ENCODE measurements at regions not wholly inside any gene's neighbourhood (a gene's known extent, or its start where the extent isn't known, plus 50 kb on each side); places are given as distances from the start of the nearest gene placed in this dataset.

DNA sequence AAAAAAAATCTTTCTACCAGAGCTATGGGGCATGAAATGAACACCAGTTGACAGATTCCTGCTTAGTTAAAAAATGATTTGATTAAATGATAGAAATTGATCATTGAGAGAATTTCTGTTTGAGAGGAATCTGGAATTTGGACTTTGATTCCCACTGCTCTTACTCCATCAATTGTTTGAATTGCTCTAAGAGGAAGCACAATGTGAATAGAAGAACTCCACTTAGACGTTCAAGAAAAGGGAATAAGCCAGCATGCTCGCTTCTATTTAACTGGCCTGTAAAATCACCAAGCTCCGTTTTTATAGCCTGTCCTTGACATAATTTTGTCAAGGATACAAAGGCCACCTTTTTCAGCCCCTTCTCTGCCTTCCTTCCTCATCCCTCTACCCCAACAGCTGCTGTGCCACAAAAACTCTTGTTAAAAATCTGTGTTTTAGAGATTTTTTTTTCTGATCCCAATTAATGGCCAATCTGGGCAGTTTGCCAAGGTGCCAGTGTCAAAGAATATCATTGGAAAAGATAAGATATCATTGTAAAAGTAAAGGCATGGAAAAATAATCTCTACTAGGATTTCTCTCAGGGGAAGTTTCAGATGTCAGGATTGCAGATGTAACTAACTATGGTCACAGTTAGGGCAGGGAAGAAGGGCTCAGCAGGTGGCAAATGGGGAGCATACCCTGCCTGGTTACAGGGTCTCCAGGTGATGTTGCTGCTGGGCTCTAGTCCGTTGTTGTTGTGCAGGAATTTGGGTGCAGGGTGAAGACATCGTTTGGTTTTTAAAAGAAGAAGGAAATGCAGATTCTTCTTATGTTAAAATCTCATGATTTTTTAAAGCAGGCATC lies 301.8 kb upstream of the PDZRN3 start:
- no peak for DNase-seq

DNA sequence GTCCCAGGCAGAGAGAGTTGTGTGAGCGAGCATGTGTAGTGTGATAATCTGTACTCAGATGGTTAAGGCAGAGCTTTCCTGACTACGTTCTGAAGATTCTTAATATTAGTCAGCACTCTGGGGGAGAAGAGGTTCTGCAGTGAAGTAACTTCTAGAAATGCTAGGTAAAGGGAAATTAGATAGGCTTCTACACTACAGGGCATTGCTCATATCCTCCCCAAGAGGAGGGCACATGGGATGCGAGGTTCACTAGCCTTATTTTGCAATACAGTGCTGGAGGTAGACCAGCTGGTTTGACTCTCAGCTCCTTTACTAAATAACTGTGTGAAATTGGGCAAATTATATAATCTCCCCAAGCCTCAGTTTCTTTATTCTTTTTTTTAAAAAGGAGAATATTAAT lies 300.3 kb upstream of the PDZRN3 start:
- no peak for DNase-seq

DNA sequence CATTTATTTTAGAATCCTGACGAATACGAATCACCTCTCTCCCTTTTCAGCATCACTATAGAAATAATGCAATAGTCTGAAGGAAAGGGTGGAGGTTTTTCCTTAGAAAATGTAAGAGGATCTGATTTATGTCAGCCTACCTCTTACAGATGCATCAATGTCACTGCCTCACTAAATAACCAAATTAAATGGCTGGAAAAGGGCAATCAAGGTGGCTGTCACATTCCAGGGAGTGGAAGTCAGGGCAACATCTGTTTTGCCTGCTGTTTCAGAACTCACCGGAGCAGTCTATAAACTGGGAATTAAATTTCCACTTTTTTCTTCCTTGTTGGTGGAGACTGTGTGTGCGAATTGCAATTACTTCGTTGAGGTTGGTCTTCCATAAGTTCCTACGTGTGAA lies 299.3 kb upstream of the PDZRN3 start:
- no peak for DNase-seq

DNA sequence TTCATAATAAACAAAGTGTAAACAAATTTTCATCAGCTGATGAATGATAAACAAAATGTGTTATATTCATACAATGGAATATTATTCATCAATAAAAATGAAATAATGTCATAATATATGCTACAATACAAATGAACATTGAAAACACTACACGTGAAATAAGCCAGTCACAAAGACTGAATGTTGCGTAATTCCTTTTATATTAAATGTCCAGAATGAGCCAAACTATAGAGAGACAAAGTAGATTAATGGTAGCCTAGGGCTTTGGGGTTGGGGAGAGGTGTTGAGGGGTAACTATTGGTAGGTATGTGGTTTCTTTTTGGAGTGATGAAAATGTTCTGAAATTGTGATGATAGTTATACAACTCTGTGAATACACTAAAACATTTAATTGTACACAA lies 292.9 kb upstream of the PDZRN3 start:
- DNase-seq, result no peak

DNA sequence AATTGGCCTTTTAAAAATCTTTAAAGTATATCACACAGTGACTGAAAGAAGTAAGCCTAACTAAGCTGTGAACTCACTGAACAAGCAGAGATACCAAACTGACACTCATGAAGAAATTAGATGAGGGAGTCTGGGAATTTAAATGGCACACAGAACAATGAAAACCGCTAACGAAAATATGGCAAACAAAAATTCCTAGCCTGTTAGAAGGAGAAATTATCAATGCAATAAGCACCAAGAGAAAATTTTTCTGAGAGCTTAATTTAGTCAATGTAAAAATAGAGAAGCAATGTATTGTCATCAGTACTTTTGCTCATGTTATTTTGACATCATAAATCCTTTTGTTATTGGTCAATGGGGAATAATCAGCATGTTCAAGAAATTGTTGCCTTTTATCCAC lies 291.1 kb upstream of the PDZRN3 start:
- no peak for DNase-seq

DNA sequence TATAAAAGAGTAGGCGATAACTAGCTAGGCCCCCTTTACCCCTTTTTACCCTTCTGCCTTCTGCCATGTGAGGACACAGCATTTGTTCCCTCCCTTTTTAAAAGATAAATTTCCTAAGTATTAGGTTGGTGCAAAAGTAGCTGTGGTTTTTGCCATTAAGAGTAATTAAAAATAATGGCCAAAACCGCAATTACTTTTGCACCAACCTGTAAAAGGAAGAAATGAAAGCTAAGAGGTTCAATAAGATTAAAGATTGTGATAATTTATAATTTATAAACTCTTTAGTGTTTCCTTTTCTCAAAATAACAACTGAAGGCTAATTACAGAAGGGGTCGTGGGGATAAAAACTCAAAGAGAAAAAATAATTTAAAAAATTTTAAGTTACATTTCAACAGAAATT lies 283.5 kb upstream of the PDZRN3 start:
- DNase-seq, result no peak

DNA sequence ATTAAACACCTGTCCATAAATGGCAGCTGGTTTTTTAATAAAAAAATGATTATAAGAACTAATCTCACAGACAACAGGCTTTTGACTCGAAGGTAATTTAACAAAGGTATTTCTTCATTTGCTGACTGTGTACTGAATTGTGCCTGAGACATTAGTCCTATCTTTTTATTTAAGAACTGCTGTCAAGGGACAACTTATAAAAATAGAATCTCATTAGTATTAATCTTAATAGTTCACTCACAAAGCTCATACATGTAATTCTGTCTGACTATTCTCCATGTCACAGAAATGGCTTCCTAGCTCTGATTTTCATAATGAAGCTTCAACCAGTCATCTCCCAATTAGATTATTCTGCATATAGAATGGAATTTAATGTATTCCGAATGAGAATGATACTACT lies 276.9 kb upstream of the PDZRN3 start:
- no peak for DNase-seq

DNA sequence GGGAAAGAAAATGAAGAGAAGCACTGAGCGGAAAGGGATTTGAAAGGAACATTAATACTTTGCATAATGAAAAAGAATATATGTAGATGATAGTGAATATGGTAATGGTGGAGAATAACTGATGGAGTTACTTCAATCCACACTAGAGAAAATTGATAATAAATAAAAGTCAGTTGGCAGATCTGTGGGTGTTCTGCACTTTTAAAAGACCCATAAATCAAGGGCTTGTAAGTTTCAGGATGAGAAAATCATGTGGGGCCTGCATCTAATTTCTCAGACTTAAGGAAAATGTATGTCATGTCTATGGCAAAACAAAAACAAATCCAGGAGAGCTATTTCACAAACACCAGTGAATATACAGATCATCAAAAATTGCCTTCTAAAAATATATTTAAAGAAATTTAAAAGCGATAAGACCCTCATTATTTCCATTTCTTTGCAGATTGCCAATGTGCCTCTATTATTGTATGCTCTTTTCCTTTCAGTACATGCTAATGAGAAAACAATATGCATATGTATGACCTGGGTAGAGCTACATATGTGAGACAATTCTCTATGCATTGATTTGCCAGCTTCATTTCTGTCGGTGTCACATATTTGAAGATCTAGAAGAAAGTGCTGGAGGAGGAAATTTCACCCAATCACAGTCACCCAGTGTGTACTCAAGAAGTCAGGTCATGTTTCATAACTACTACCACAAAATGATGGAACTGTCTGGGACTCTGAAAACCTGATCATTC lies 269.9 kb upstream of the PDZRN3 start:
- DNase-seq, result no peak

DNA sequence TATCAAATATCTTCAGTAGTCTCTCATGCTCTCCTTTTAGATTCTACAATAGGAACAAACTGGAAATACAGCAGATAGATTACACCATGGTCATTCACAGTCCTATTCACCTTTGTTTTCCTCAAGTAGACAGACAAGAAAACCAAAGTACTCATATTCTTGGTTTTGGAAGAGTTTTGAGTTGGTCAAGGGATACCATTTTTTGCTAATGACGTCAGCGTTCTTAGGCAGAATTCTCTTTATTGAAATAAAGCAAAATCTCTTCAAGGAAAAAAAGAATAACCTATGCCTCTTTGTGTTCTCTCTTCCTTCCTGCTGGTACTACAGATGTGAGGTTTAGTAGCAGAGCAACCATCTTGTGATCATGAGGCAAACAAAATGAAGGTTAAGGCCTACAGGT lies 268.3 kb upstream of the PDZRN3 start:
- no peak for DNase-seq

DNA sequence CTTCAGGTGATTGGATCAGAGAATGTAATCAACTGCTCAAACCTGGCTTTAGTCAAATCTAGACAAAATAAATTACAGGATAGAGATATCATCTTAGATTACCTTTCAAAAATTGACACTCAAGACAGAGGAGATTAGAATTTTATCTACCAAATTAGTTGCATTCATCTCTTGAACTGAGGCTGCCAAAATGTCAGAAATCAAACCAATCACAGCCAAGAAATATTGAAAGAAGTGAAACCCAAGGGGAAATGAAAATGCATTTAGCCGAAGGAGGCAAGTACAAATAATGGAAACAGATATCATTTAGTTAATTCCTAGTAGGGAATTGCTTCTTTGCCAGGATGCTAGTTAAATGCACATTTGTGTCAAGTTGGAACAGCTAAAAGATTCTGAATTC lies 261.1 kb upstream of the PDZRN3 start:
- DNase-seq, result no peak

DNA sequence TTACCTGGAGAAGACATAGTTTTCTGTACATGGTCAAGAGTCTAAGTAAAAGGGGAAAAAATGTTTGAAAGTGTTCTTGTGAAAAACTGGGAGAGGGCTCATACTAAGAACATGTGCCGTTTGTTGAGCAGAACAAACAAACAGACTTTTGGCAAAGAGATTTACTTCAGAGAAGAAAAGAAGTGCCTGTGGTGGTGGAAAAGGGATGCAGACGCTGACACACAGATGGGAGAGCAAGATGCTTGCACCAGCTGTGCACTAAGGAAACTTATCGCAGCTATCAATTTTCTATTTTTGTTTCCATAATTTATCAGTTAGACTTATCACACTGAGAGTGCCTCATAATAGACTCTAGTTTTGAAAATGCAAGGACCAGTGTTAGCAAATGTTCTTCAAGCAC lies 259.6 kb upstream of the PDZRN3 start:
- no peak for DNase-seq

DNA sequence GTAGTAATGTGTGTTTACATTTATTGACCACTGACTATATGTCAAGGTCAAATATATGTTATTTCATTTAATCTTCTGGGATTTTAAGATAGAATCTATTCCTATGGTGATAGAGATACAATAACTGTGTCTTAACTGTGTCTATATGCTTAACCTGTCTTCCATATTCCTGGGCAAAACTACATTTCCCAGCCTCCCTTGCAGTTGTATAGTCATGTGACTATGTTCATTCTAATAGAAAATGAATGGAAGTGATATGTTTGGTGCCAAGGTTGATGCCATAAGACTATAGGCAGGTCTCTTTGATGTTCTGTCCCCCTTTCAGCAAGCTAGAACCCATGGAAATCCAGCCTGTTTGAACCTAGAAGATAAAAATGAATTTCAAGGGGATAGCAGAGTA lies 258.8 kb upstream of the PDZRN3 start:
- no peak for DNase-seq

DNA sequence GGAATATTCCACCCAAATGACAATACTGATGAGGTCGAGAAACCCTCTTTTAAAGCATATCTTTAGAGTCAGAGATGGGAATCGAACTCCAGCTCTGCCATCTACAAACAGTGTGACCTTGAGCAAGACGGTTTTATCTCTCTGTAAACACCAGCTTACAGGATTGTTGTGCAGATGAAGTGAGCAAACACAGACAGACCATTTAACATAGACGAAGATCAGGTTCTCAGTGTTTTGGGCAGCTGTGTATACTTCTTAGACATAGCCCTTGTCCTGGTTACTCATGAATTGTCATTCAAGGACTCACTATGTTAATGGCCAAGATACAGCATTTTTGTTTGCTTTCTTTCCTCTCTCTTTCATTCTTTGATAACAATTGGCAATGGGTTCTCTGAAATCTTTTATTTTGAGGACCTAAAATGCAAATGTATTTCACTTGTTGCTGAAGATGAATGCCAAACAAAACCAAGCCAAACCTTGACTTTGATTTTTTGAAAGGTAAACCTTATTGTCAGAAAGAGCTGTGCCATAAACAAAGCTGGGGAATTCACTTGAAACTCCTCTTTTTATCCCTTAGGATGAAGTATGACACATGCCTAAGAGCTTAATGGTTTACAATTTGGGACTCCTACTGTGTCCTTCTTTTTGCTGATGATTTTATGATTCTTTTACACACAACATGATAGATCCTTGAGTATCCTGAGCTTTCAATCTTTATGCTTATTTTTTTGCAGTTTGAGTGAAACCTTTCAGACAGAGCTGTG lies 250.0 kb upstream of the PDZRN3 start:
- DNase-seq, result no peak

DNA sequence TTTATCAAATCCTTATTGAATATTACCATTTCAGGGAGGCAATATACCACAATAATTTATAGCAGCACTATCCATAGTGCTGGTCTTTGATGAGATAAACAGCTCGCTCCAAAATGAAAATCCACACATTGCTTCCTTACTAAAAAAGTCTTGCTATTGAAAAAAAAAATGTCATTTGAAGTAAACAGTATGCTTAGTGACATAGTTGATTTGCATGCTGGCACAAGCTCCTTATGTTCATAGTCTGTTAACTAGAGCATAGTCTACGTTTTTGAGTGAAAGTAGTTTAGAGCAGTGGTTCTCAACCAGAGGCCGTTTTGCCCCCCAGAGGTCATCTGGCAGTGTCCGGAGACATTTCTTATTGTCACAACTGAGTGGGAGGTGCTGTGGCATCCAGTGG lies 249.4 kb upstream of the PDZRN3 start:
- DNase-seq, result no peak

DNA sequence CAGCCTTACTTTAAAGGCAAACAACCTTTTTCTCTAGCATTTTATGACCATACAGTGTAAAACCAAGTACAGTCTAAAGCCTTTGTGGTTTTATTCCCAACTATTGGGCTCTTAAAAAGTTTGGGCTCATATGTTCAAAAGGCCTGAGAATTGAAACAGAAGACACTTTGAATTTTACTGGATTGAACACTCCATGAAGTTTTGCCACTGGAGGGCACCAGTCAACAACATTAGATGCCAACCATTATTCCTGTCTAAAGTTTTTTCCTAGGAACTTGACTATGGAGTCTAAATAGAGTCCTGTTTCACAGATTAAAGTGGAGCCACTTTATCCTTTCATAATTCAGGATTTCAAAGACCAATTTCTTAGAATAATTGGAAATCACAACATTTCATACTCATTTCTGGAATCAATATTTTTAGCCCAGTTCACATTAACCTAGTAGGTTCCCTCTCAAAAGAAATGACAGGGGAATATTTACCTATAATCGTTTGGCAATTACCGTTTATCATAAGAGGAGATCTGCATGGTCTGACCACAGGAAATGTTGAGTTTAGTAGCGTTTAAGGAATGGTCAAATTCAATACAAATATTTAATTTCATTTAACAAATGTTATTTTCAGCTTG lies 244.1 kb upstream of the PDZRN3 start:
- DNase-seq, result no peak

DNA sequence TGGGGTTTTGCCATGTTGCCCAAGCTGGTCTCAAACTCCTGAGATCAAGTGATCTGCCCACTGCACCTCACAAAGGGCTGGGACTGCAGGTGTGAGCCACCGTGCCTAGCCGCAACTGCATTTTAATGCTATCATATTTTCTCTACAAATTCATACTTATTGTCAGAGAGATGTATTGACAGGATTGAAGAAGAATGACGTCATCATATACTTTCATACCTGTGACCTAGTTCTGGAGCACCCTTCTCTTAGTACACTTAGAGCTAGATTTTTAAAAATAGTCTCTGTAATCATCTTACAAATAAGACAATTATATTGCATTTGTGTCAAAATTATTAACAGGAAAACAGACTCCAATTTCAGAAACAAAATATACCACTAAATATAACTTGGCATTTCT lies 242.8 kb upstream of the PDZRN3 start:
- DNase-seq, result no peak

DNA sequence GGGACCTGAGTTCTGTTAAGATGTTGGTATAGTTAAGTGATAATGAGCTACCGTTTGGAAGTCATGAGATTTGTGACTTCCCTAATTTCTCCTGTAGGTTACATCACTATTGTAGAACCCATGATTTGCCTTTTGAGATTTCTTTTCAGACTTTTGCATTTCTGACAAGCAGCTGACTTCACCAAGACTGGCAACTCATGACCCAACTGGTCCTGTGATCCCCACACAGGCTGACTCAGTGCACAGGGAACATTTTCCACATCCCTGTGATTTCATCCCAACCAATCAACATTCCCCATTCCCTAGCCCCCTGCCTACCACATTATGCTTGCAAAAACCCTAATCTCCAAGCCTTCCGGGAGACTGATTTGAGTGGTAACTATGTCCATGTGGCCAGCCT lies 242.1 kb upstream of the PDZRN3 start:
- no peak for DNase-seq

DNA sequence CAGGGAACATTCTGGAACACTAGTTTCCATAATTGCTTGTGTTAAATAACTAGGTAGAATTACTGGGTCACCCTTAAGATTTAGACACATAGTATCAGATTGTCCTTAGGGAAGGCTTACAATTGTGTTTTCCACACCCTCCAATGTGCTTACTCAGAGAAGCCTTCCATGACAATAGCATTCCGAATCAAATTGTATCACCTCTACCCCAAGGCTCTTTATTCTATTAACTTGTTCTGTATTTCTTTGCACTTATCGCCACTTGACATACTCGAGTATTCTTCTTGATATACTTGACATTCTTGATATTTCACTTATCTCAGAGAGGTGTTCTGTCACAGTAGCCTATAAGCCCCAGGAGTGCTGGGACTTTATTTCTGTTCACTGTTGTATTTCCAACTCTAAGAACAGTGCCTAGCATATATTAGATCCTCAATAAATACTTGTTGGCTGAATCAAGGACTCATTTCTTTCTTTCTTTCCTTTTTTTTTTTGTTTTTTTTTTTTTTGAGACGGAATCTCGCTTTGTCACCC lies 238.9 kb upstream of the PDZRN3 start:
- no peak for DNase-seq

DNA sequence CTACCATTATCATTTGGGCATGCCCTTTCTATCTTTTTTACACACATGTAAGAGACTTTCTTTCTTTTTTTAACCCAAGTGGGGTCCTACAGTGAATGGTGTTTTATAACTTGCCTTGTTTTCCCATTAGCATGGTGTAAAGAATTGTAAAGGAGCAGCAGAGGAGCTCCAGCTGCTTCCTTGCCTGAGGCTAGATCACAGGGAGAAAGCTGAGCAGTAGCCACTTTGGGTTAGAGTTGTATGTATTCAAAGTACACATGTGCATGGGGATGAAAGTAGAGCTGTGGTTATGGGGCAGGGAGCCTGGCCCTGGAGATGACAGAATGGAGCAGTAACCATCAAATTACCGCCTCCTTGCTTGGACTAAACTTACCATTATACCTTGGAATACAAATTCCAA lies 231.1 kb upstream of the PDZRN3 start:
- DNase-seq, result no peak

DNA sequence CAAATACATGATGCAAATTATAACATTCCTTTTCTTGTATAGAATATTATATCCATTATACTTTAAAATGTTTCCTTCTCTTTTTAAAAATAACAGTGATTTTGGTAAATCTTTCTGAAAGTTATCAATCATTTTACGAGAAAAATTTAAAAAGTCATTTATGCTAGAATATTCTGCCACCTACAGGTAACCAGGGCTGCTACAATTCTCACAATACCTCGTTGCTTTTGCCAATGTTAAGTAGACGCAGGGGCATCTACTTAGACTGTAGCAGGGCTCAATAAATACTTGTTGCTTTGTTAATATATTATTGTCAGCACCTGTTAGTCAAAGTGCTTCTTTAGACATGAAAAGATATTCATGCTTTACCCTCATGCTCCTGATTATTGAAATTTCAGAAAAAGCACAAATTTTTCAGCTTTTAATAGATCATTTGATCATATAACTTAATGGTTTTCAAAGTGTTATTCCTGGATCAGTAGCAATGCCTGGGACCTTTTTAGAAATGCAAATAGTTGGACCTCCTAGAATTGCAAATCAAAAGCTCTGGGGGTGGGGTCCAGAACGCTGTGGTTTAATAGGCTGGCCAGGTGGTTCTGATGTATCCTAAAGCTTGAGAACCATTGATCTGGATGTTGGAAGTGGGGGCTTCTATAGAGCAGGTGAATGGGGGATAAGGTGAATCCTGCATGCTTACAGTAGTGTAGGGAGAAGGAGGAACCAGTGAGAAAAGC lies 223.6 kb upstream of the PDZRN3 start:
- DNase-seq, result no peak

DNA sequence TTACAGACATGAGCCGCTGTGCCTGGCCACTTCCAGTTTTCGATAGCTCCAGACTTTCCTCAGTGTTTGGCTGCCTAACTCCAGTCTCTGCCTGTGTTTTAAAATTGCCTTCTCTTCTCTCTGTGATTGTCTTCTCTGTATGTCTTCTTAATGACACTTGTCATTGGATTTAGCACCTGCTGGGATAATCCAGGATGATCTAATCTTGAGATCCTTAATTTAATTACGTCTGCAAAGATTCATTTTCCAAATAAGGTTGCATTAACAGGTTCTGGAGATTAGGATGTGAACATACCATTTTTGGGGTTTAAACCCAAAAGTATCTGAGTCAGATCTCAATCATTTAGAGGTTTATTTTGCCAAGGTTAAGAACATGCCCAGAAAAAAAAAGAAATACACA lies 222.2 kb upstream of the PDZRN3 start:
- DNase-seq, result no peak

DNA sequence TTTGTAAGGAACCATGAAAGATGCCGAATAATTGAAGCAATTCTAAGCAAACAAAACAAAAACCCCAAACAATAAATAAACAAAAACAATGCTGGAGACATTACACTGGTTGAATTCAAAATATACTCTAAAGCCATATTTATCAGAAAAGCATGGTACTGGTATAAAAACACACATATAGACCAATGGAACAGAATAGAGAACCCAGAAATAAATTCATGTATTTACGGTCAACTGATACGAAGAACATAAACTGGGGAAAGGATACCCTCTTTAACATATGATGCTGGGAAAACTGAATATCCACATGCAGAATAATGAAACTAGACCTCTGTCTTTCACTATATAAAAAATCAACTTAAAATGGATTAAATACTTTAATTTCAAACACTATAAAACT lies 214.3 kb upstream of the PDZRN3 start:
- no peak for DNase-seq
